DMS153 treated with DMSO at 0.1 percent for 48 hours (cell line): ENCODE measurements at regions not wholly inside any gene's neighbourhood (a gene's known extent, or its start where the extent isn't known, plus 50 kb on each side); places are given as distances from the start of the nearest gene placed in this dataset.

Experiments
- DNase-seq: peaks from one replicate; lab custom pipeline; 2025; ENCODE audit not compliant: unreplicated experiment; lab: John Stamatoyannopoulos, UW

GRCh38 chr6:44062771-44063560 is 64.3 kb downstream of the MRPL14 start:
- no peak for DNase-seq

GRCh38 chr6:44062105-44062770 is 65.0 kb downstream of the MRPL14 start:
- DNase-seq: no peak

DNA sequence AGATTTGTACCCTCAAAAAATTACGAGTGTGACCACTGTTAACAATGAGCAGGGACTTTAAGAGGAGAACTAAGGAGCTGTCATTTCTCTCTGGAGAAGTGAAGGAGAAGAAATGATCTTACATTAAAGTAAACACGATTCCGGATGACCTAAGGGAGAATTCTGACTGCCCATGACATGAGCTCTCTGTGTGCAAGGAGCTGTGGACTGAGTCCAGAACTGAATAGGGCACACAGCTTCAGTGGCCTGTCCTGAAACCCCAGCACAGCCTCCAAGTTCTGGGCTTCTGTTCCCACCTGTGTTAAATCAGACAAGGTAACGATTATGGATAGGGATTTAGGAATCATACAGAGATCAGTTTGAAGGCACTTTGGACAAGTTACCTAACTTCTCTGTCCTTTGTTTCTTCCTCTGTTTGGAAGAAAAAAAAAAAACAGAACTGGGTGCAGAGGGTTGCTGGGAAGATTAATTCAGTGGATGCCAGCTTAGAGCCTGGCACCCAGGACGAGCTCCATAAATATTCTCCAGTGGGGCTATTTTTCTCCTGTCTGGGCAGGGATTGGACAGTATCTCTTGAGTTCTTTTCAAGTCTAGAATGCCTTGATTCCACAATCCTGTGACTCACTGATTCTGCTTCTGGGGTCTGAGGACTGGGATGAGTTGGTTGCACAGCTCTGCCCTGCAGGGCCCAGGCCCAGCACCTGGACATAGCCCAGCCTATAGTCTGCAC is 65.7 kb downstream of the MRPL14 start:
- no peak for DNase-seq

DNA sequence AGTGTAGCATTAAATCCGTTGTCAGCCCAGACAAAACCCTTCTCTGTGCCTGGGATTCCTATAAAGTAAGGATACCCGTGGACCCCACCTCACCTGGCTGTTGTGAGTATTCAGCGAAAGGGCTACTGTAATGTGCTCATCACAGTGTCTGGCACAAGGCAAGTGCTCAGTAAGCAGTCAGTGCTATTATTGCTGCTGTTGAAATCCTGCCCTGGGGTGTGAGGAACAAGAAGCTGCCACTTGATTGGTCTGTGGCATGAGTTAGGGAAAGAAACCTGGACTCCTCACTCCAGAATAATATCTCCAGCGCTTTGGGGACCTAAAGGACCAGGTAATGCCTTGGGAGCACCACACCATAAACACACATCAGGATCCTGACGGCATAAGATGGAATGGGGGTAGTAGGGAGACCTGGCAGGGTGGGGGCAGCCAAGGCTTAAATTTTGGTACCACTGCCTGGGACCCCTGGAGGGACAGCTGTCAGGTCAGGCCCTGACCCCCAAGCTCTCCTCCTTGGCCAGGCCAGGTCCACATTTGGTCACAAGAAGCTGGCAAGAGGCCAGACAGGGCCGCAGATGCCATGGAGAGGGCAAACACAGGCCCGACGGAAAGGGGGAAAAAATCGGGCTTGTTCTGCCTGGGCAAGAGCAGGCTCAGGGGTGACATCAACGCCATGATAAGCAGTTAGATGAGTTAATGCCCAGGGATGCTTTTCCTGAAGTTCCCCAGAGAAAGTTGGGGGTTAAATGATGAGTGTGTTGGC is 66.5 kb downstream of the MRPL14 start:
- DNase-seq: no peak

- no peak for DNase-seq
Observed at GRCh38 chr6:44059359-44060346, 67.6 kb downstream of the MRPL14 start.

DNA sequence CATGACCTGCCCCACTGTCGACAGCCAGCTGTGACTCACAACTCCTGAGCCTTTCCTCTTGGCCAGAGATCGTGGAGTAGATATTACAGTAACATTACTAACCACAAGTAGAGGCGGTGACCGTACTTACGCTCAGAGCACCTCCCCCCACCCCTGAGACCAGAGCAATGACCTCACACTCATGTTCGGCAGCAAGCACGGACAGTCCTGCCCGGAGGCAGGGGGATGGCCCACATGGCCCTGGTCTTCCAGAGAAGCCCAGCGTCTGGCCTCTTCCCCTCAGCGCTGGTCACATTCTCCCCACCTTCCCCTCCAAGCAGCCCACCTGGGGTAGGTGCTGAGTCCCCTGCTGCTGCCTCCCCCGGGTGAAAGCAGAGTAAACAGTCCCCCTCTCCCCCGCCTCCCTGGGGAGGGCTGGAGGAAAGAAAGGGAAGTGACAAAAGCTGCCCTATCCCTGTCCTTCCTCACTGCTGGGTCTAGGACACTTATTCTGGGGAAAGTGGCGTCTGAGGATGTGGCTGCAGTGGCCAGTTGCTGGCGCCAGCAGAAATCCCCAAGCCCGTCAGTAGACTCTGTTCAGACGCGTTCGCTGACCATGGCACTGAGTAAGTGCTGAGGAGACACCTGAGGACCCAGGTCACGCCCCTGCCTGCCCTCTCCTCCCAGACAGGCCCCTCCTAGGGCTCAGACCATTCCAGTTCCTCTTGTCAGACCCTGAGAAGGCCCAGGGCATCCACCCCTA is 68.5 kb downstream of the MRPL14 start:
- DNase-seq: no peak

GRCh38 chr6:44057931-44058616 is 69.2 kb downstream of the MRPL14 start:
- no peak for DNase-seq

DNA sequence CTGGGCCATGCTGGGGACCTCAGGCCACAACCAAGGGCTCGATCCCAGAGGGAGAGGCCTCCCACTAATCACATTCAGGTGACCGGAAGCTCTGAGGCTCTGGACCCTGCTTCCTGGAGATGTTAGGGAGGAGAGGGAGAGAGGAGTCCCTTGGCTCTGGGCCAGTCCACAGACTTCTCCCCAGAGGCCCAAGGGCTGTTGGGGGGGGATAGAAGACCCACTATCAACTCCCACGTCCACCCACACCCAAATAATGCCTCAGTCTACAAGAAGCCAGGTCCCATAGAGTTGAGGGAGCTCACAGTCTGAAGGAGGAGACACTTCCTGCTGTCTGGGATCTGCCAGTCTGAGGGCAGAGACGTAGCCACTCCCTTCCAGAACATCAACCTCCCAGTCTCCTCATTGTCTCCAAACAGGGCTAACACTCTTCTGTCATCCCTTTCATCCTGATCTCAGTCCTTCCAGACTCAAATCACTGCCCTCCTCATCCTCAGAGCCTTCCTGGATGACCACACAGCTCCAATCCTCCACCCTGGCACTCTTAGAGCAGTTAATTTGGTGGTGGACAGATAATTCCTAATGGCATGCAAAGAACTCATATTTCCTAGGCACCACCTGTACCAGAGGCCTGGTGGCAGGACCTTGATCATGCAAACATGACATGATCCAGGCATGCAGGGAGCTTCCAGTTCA is 69.9 kb downstream of the MRPL14 start:
- DNase-seq: no peak

GRCh38 chr6:44056392-44057237 is 70.6 kb downstream of the MRPL14 start:
- no peak for DNase-seq

DNA sequence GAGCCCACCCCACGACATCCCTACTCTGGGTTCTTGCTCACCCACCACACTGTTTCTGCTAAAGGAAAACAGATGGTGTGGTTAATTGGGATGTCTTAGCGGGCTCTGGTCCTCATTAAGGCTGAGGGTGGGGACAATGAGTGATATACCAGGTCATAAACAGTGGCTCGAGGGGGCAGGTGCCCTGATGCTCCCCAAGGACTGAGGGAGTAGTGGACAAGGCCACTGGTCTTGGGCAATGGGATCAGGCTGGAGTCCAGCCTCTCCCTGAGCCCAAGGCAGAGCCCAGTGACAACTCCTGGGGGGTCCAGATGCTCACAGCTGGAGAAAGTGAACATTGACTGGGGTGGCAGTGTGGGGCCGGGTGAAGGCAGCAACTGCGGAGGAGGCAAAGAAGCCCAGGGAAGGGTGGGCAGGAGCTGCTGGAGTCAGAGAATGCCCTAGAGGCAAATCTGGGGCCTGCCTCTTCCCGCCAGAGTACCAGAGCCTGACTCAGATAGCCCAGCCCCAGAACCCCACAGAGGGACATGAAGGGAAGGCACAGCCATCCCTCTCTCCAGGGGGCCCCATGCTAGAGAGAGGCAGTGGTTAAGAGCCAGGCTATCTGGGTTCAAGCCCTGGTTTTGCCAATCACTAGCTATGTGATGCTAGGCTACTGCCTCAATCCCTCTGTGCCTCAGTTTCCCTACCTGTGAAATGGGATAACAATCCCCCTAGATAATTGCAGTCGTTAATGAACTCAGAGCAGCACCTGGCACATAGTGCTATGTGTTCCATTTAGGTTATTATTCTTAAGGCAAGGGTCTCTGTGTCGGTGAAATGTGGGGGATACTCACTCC is 72.3 kb downstream of the MRPL14 start:
- DNase-seq: no peak

GRCh38 chr6:44053760-44054556 is 73.3 kb downstream of the MRPL14 start:
- no peak for DNase-seq

GRCh38 chr6:44053106-44053756 is 74.0 kb downstream of the MRPL14 start:
- DNase-seq: no peak

- no peak for DNase-seq
Observed at GRCh38 chr6:44052419-44053023, 74.7 kb downstream of the MRPL14 start.

DNA sequence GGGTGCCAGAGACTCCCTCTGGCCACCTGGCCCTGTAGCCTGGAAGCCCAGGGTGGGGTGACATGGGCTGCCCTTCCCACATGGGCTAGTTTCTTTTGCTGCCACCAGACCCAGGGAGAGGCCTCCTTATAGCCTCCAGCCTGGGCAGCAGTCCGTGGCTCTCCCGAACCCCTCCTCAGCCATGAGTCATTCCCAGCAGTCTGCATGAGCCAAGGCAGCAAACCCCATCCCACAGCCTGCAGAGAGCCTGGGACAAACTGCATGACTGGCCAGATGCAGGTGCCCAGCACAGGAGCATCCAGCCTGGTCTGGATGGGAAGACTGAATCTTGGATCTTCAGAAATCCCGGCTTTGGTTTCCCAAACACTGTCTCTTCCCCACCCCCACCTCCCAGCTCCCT is 75.7 kb downstream of the MRPL14 start:
- no peak for DNase-seq
